ENCODE measurements at regions not wholly inside any gene's neighbourhood (a gene's known extent, or its start where the extent isn't known, plus 50 kb on each side); places are given as distances from the start of the nearest gene placed in this dataset.

GRCh38 chr3:117322866-117323265, 613.3 kb downstream of the TUSC7 start:
- no peak for DNase-seq

GRCh38 chr3:117346901-117347300, 637.3 kb downstream of the TUSC7 start:
- no peak overlapping the region for H3K9ac ChIP-seq (ENCODE audit: extremely low read depth, low read length, poor library complexity, severe bottlenecking)
- no peak for TF ChIP-seq CTCF (conservative IDR thresholded peaks at IDR 0.05)
- H3K4me1 Mint-ChIP-seq, result peaks cover 3% of the 10 kb centered on the region
- H3K36me3 Mint-ChIP-seq (ENCODE audit: low read depth), result no peaks in the 10 kb centered on the region
- no peaks in the 10 kb centered on the region for H3K4me1 ChIP-seq (ENCODE audit: control insufficient read depth, insufficient read depth, low read length)
- no peak for DNase-seq
- H3K4me3 Mint-ChIP-seq, result no peak overlapping the region
- H3K27me3 ChIP-seq (ENCODE audit: control insufficient read depth, insufficient read depth, low read length, poor library complexity, severe bottlenecking), result no peaks in the 10 kb centered on the region
- 93 to 96% methylated on average over 2 to 3 of the region's 3 CpGs for WGBS, 2 experiments (ENCODE audit: insufficient coverage in 1 of 2, insufficient read length in 1 of 2)
- no peak overlapping the region for H3K4me3 ChIP-seq (ENCODE audit: low read length)
- peaks cover 1% of the 10 kb centered on the region for H3K27me3 Mint-ChIP-seq (ENCODE audit: insufficient read depth)
- no peak overlapping the region for H3K27ac ChIP-seq (ENCODE audit: low read depth, low read length)
- H3K27ac Mint-ChIP-seq, result no peak overlapping the region
- no peaks in the 10 kb centered on the region for H3K9me3 Mint-ChIP-seq
- no peaks in the 10 kb centered on the region for H3K36me3 ChIP-seq (ENCODE audit: control insufficient read depth, insufficient read depth, low read length)
- no peaks in the 10 kb centered on the region for H3K9me3 ChIP-seq (ENCODE audit: control insufficient read depth, low read length)

More at GRCh38 chr3:117322866-117323265, 613.3 kb downstream of the TUSC7 start:
- no peaks in the 10 kb centered on the region for H3K36me3 Mint-ChIP-seq (ENCODE audit: low read depth)
- TF ChIP-seq CTCF (conservative IDR thresholded peaks at IDR 0.05), result no peak
- H3K9me3 ChIP-seq (ENCODE audit: control insufficient read depth, low read length), result no peaks in the 10 kb centered on the region
- H3K9ac ChIP-seq (ENCODE audit: extremely low read depth, low read length, poor library complexity, severe bottlenecking), result no peak overlapping the region
- H3K36me3 ChIP-seq (ENCODE audit: control insufficient read depth, insufficient read depth, low read length), result no peaks in the 10 kb centered on the region
- H3K4me3 ChIP-seq (ENCODE audit: low read length), result no peak overlapping the region
- H3K27ac ChIP-seq (ENCODE audit: low read depth, low read length), result no peak overlapping the region
- no peaks in the 10 kb centered on the region for H3K27me3 ChIP-seq (ENCODE audit: control insufficient read depth, insufficient read depth, low read length, poor library complexity, severe bottlenecking)
- no peak overlapping the region for H3K4me3 Mint-ChIP-seq
- H3K4me1 Mint-ChIP-seq, result no peaks in the 10 kb centered on the region
- no peaks in the 10 kb centered on the region for H3K4me1 ChIP-seq (ENCODE audit: control insufficient read depth, insufficient read depth, low read length)
- WGBS, 2 experiments (ENCODE audit: insufficient coverage in 1 of 2, insufficient read length in 1 of 2), result 6 to 14% methylated on average over 1 of the region's 1 CpG
- H3K9me3 Mint-ChIP-seq, result peaks cover 3% of the 10 kb centered on the region
- H3K27ac Mint-ChIP-seq, result no peak overlapping the region
- no peaks in the 10 kb centered on the region for H3K27me3 Mint-ChIP-seq (ENCODE audit: insufficient read depth)

GRCh38 chr3:117348884-117349283, 639.3 kb downstream of the TUSC7 start:
- no peak overlapping the region for H3K4me3 Mint-ChIP-seq
- Histone ChIP-seq H3K27ac (ENCODE audit: low read depth, low read length) (no peak overlapping the region), H3K4me1 (ENCODE audit: control insufficient read depth, insufficient read depth, low read length) (no peaks in the 10 kb centered on the region), H3K9ac (ENCODE audit: extremely low read depth, low read length, poor library complexity, severe bottlenecking) (no peak overlapping the region), H3K4me3 (ENCODE audit: low read length) (no peak overlapping the region), H3K27me3 (ENCODE audit: control insufficient read depth, insufficient read depth, low read length, poor library complexity, severe bottlenecking) (no peaks in the 10 kb centered on the region), H3K9me3 (ENCODE audit: control insufficient read depth, low read length) (no peaks in the 10 kb centered on the region), H3K36me3 (ENCODE audit: control insufficient read depth, insufficient read depth, low read length) (no peaks in the 10 kb centered on the region)
- peaks cover 1% of the 10 kb centered on the region for H3K27me3 Mint-ChIP-seq (ENCODE audit: insufficient read depth)
- no peak for TF ChIP-seq CTCF (conservative IDR thresholded peaks at IDR 0.05)
- 97% methylated on average over 1 of the region's 1 CpG; no CpG with 5 or more reads in 1 of the 2 experiments for WGBS, 2 experiments (ENCODE audit: insufficient coverage in 1 of 2, insufficient read length in 1 of 2)
- no peak for DNase-seq
- no peaks in the 10 kb centered on the region for H3K9me3 Mint-ChIP-seq
- H3K4me1 Mint-ChIP-seq, result no peaks in the 10 kb centered on the region
- H3K36me3 Mint-ChIP-seq (ENCODE audit: low read depth), result no peaks in the 10 kb centered on the region
- no peak overlapping the region for H3K27ac Mint-ChIP-seq

Measured in endodermal cell (in vitro differentiated cells).